Fibroblast of the aortic adventitia (primary cell): ENCODE measurements at regions not wholly inside any gene's neighbourhood (a gene's known extent, or its start where the extent isn't known, plus 50 kb on each side); places are given as distances from the start of the nearest gene placed in this dataset.

ENCODE experiments used
- DNase-seq: peaks from one replicate; pipeline ENCODE4 v3.0.0-alpha.2; 2010; ENCODE audit warnings: low read depth
- H3K4me3 ChIP-seq: 2 replicates; pipeline ENCODE4 v1.5.1; 2011; ENCODE audit warnings: low read depth, mild to moderate bottlenecking, control low read depth, low read length, moderate library complexity
- CTCF ChIP-seq: IDR thresholded peaks from 2 replicates; pipeline ENCODE4 v1.5.1; 2011; ENCODE audit warnings: mild to moderate bottlenecking, low read length, control low read depth, inconsistent platforms; ENCODE audit not compliant: insufficient read depth

DNA sequence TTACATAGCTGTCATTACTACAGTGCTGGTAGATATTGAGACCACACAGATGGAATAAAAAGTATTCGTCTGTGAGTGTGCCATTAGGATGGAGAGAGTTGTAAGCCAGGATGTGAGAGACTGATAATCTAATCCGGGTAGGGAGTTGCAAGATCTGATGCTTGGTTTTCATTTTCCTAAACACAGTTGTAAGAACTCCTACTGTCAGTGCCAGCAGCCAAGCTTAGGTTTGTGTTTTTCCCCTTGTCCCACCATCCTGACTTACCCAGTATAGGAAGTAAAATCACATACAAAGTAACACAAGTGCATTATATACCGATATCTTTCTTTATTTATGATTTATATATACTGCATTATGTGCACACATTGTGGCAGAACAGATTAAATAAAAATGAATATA is 726.4 kb upstream of the PCDH20 start:
- no peak for DNase-seq
- no peak for TF ChIP-seq CTCF
- H3K4me3 ChIP-seq = no peak overlapping the region

- DNase-seq = no peak
- no peak for TF ChIP-seq CTCF
- H3K4me3 ChIP-seq = no peak overlapping the region
Measured at GRCh38 chr13:62139597-62139996, 723.9 kb upstream of the PCDH20 start.

- no peak for DNase-seq
- no peak for TF ChIP-seq CTCF
- H3K4me3 ChIP-seq = no peak overlapping the region
Measured at GRCh38 chr13:62137629-62138405, 722.2 kb upstream of the PCDH20 start.

- DNase-seq = no peak
- no peak overlapping the region for H3K4me3 ChIP-seq
- TF ChIP-seq CTCF = no peak
Measured at GRCh38 chr13:62131604-62132003, 716.0 kb upstream of the PCDH20 start.

- TF ChIP-seq CTCF = no peak
Measured at GRCh38 chr13:62130062-62130970, 714.7 kb upstream of the PCDH20 start.

DNA sequence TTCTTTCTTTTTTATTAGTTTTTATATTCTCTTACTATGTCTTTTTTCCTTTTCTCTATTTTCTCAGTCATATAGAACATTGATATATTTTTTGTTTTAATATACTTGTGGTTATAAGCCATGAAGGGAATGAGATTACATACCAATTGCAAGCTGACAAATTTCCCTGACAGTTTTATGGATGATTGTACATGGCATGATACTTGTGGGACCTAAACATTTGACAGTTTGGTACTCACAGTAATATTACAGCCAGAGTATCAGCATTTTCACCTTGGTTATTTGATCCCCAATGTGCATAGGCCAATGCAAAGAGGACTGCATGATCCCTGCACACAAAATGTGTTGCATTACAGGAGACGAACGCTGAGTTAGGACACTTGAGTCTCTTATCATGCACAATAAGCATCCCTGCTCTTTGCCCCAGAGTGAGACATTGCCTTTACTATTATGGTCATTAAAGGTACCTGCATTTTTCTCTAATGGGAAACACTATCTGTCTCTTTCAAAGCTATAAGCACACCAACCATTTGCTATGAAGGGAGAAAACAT is 713.4 kb upstream of the PCDH20 start:
- TF ChIP-seq CTCF = no peak
- no peak overlapping the region for H3K4me3 ChIP-seq
- DNase-seq = no peak

More at GRCh38 chr13:62130062-62130970, 714.7 kb upstream of the PCDH20 start:
- H3K4me3 ChIP-seq = no peak overlapping the region
- DNase-seq = no peak
